H9 (cell line): ENCODE measurements at regions not wholly inside any gene's neighbourhood (a gene's known extent, or its start where the extent isn't known, plus 50 kb on each side); places are given as distances from the start of the nearest gene placed in this dataset.

Experiments used
- DNase-seq: peaks from one replicate; pipeline ENCODE4 v3.0.0-alpha.2; 2017
- H2AFZ ChIP-seq: one replicate; pipeline ENCODE4 v1.6.1; 2013; ENCODE audit warnings: mild to moderate bottlenecking, low read length, control low read depth, moderate library complexity
- H2AK5ac ChIP-seq: 2 replicates; pipeline ENCODE4 v1.6.1; 2013; ENCODE audit warnings: low read length, control low read depth, mixed read lengths; ENCODE audit not compliant: insufficient read length
- H2BK120ac ChIP-seq: one replicate; pipeline ENCODE4 v1.6.1; 2013; ENCODE audit warnings: low read depth, mild to moderate bottlenecking, low read length, control low read depth, inconsistent platforms; ENCODE audit not compliant: poor library complexity, severe bottlenecking
- H2BK12ac ChIP-seq: 2 replicates; pipeline ENCODE4 v1.6.1; 2013; ENCODE audit warnings: low read length, control low read depth, mixed read lengths, low read depth; ENCODE audit not compliant: insufficient read length
- H2BK15ac ChIP-seq: 2 replicates; pipeline ENCODE4 v1.6.1; 2013; ENCODE audit warnings: low read depth, low read length, control low read depth
- H2BK20ac ChIP-seq: one replicate; pipeline ENCODE4 v1.6.1; 2013; ENCODE audit warnings: low read depth, mild to moderate bottlenecking, low read length, control low read depth, inconsistent platforms; ENCODE audit not compliant: poor library complexity, severe bottlenecking
- H2BK5ac ChIP-seq: 2 replicates; pipeline ENCODE4 v1.6.1; 2013; ENCODE audit warnings: low read length, control low read depth, mixed read lengths; ENCODE audit not compliant: insufficient read length
- H3K14ac ChIP-seq: 2 replicates; pipeline ENCODE4 v1.6.1; 2013; ENCODE audit warnings: low read length, control low read depth; ENCODE audit not compliant: insufficient read depth
- H3K18ac ChIP-seq: 2 replicates; pipeline ENCODE4 v1.6.1; 2013; ENCODE audit warnings: low read depth, mild to moderate bottlenecking, mixed read lengths, low read length, control low read depth; ENCODE audit not compliant: insufficient read length
- H3K23ac ChIP-seq: 2 replicates; pipeline ENCODE4 v1.6.1; 2013; ENCODE audit warnings: low read length, control low read depth, mixed read lengths, low read depth; ENCODE audit not compliant: insufficient read length
- H3K23me2 ChIP-seq: 2 replicates; pipeline ENCODE4 v1.6.1; 2013; ENCODE audit warnings: low read depth, mild to moderate bottlenecking, mixed read lengths, low read length, control low read depth; ENCODE audit not compliant: insufficient read length, poor library complexity, severe bottlenecking
- H3K27ac ChIP-seq: 2 replicates; pipeline ENCODE4 v1.5.1; 2013; ENCODE audit warnings: low read length, control low read depth, mixed read lengths, low read depth; ENCODE audit not compliant: insufficient read length
- H3K27me3 ChIP-seq: 2 replicates; pipeline ENCODE4 v1.6.1; 2013; ENCODE audit warnings: low read length, control low read depth, inconsistent platforms; ENCODE audit not compliant: insufficient read depth
- H3K4ac ChIP-seq: 2 replicates; pipeline ENCODE4 v1.6.1; 2013; ENCODE audit warnings: low read depth, mild to moderate bottlenecking, control low read depth, inconsistent platforms, low read length, moderate library complexity
- H3K4me1 ChIP-seq: 2 replicates; pipeline ENCODE4 v1.6.1; 2013; ENCODE audit warnings: low read length, control low read depth, inconsistent platforms; ENCODE audit not compliant: insufficient read depth
- H3K4me2 ChIP-seq: 2 replicates; pipeline ENCODE4 v1.6.1; 2013; ENCODE audit warnings: low read length, control low read depth, mixed read lengths; ENCODE audit not compliant: insufficient read length, insufficient read depth
- H3K56ac ChIP-seq: 2 replicates; pipeline ENCODE4 v1.6.1; 2013; ENCODE audit warnings: low read depth, mild to moderate bottlenecking, mixed read lengths, low read length, control low read depth; ENCODE audit not compliant: insufficient read length
- H3K79me1 ChIP-seq: 2 replicates; pipeline ENCODE4 v1.6.1; 2013; ENCODE audit warnings: low read depth, mild to moderate bottlenecking, moderate library complexity, low read length, control low read depth, inconsistent platforms; ENCODE audit not compliant: insufficient read depth, poor library complexity, severe bottlenecking
- H3K79me2 ChIP-seq: 2 replicates; pipeline ENCODE4 v1.6.1; 2013; ENCODE audit warnings: low read length, control low read depth, inconsistent platforms; ENCODE audit not compliant: insufficient read depth
- H3K9ac ChIP-seq: 2 replicates; pipeline ENCODE4 v1.6.1; 2013; ENCODE audit warnings: low read length, control low read depth, mixed read lengths; ENCODE audit not compliant: insufficient read length; ENCODE audit errors: extremely low read depth
- H3K9me3 ChIP-seq: one replicate; pipeline ENCODE4 v1.6.1; 2013; ENCODE audit warnings: low read depth, low read length, inconsistent platforms; ENCODE audit not compliant: control insufficient read depth
- H3T11ph ChIP-seq: one replicate; pipeline ENCODE4 v1.6.1; 2013; ENCODE audit warnings: mild to moderate bottlenecking, low read length, control low read depth, inconsistent platforms
- H4K20me1 ChIP-seq: one replicate; pipeline ENCODE4 v1.6.1; 2013; ENCODE audit not compliant: control insufficient read depth, insufficient read length, insufficient read depth
- H4K5ac ChIP-seq: 2 replicates; pipeline ENCODE4 v1.6.1; 2013; ENCODE audit warnings: low read depth, mild to moderate bottlenecking, mixed read lengths, low read length, control low read depth; ENCODE audit not compliant: insufficient read length
- H4K8ac ChIP-seq: replicated peaks from 2 replicates; pipeline ENCODE4 v1.6.1; 2013; ENCODE audit warnings: low read length, control low read depth, mixed read lengths, low read depth; ENCODE audit not compliant: insufficient read length
- H4K91ac ChIP-seq: 2 replicates; pipeline ENCODE4 v1.6.1; 2013; ENCODE audit warnings: low read depth, mild to moderate bottlenecking, moderate library complexity, mixed read lengths, low read length, control low read depth; ENCODE audit not compliant: insufficient read length
- H3K27ac Mint-ChIP-seq, 3 experiments: 2 replicates in 2 of 3; 3 replicates in 1 of 3; pipeline ENCODE4 v1.8.0; 2020 to 2021; ENCODE audit warnings: mixed read lengths in 3 of 3, mild to moderate bottlenecking in 1 of 3, moderate library complexity in 1 of 3
- H3K27me3 Mint-ChIP-seq: 2 replicates; pipeline ENCODE4 v1.8.0; 2021; ENCODE audit warnings: low read depth, mild to moderate bottlenecking, moderate library complexity, mixed read lengths
- H3K36me3 Mint-ChIP-seq, 3 experiments: 2 replicates in 2 of 3; 3 replicates in 1 of 3; pipeline ENCODE4 v1.8.0; 2020 to 2021; ENCODE audit warnings: low read depth in 3 of 3, mixed read lengths in 3 of 3; ENCODE audit not compliant: insufficient read depth in 1 of 3
- H3K4me1 Mint-ChIP-seq, 2 experiments: 2 replicates each; pipeline ENCODE4 v1.8.0; 2020; ENCODE audit warnings: mixed read lengths in 2 of 2
- H3K4me3 Mint-ChIP-seq, 2 experiments: 2 replicates in 1 of 2; 3 replicates in 1 of 2; pipeline ENCODE4 v1.8.0; 2020 to 2021; ENCODE audit warnings: mild to moderate bottlenecking in 2 of 2, mixed read lengths in 2 of 2, moderate library complexity in 1 of 2
- H3K9me3 Mint-ChIP-seq, 2 experiments: 2 replicates in 1 of 2; 3 replicates in 1 of 2; pipeline ENCODE4 v1.8.0; 2020; ENCODE audit warnings: mild to moderate bottlenecking in 2 of 2, mixed read lengths in 2 of 2, moderate library complexity in 1 of 2
- WGBS: extraction: QIAGEN DNeasy Blood & Tissue Kit; methylation state at CpG from one replicate; pipeline ENCODE4 v1.1.7; 2013; ENCODE audit warnings: missing lambda C conversion rate, low lambda C conversion rate, mixed read lengths; ENCODE audit not compliant: insufficient read length; ENCODE audit errors: extremely low coverage; 5-methylcytosine and 5-hydroxymethylcytosine counted together
- TF ChIP-seq, protein P1 (sequence below): fragments of 200-600 bp; sonication (generic); conservative IDR thresholded peaks from 3 replicates; pipeline ENCODE4 v1.8.0; 2021; ENCODE audit warnings: antibody characterized with exemption, mild to moderate bottlenecking

GRCh38 chr11:41786087-41786486 is 326.6 kb upstream of the LRRC4C start:
- Histone ChIP-seq H3K56ac (no peak overlapping the region), H3K27me3 (no peaks in the 10 kb centered on the region), H3K79me1 (no peaks in the 10 kb centered on the region), H3K23me2 (no peaks in the 10 kb centered on the region), H3K14ac (no peak overlapping the region), H3K79me2 (no peaks in the 10 kb centered on the region), H2BK15ac (no peak overlapping the region), H4K8ac (no peak overlapping the region), H3K23ac (no peak overlapping the region), H3K4me2 (no peak overlapping the region), H3K18ac (no peak overlapping the region), H3T11ph (no peak overlapping the region), H2BK20ac (no peak overlapping the region), H3K9me3 (no peaks in the 10 kb centered on the region), H4K20me1 (no peaks in the 10 kb centered on the region), H4K5ac (no peak overlapping the region), H3K4me1 (no peaks in the 10 kb centered on the region), H2AK5ac (no peak overlapping the region), H3K4ac (no peak overlapping the region), H2BK120ac (no peak overlapping the region), H4K91ac (no peak overlapping the region), H3K9ac (no peak overlapping the region), H3K27ac (no peak overlapping the region), H2BK12ac (no peak overlapping the region), H2BK5ac (no peak overlapping the region), H2AFZ (no peak overlapping the region)
- TF ChIP-seq, protein P1, sequence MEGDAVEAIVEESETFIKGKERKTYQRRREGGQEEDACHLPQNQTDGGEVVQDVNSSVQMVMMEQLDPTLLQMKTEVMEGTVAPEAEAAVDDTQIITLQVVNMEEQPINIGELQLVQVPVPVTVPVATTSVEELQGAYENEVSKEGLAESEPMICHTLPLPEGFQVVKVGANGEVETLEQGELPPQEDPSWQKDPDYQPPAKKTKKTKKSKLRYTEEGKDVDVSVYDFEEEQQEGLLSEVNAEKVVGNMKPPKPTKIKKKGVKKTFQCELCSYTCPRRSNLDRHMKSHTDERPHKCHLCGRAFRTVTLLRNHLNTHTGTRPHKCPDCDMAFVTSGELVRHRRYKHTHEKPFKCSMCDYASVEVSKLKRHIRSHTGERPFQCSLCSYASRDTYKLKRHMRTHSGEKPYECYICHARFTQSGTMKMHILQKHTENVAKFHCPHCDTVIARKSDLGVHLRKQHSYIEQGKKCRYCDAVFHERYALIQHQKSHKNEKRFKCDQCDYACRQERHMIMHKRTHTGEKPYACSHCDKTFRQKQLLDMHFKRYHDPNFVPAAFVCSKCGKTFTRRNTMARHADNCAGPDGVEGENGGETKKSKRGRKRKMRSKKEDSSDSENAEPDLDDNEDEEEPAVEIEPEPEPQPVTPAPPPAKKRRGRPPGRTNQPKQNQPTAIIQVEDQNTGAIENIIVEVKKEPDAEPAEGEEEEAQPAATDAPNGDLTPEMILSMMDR: no peak
- Mint-ChIP-seq H3K27me3 (no peaks in the 10 kb centered on the region), H3K36me3 (peaks cover 6 to 25% (median 8%) of the 10 kb centered on the region in 3 experiments; a peak in 6 of 7 replicates), H3K9me3 (peaks cover 13 to 19% of the 10 kb centered on the region in 2 experiments; a peak in 4 of 5 replicates), H3K4me1 (peaks cover 4 to 13% of the 10 kb centered on the region in 2 experiments; a peak in 2 of 4 replicates), H3K4me3 (no peak overlapping the region), H3K27ac (no peak overlapping the region)
- no CpG with 5 or more reads among the region's 1 CpG for WGBS
- DNase-seq: no peak
